Small intestine (tissue), 7 donors: ENCODE measurements at regions not wholly inside any gene's neighbourhood (a gene's known extent, or its start where the extent isn't known, plus 50 kb on each side); places are given as distances from the start of the nearest gene placed in this dataset.

ENCODE experiments used
- DNase-seq, 2 donors: peaks; one replicate each; pipeline versions ENCODE4 v3.0.0 to v3.0.0-alpha.2; 2013
- FAIRE-seq: peaks from 2 replicates; lab custom pipeline; 2012; peaks lifted over from hg19 to GRCh38; lab: Jason Lieb, UNC
- H3K27ac ChIP-seq, 3 donors: one replicate each; pipeline ENCODE4 v1.5.1; 2013; ENCODE audit warnings: low read length in 2 of 3, mild to moderate bottlenecking in 2 of 3, control low read depth in 1 of 3, inconsistent platforms in 1 of 3, low read depth in 1 of 3, moderate library complexity in 1 of 3
- H3K27me3 ChIP-seq, 3 donors: one replicate each; pipeline ENCODE4 v1.6.1; 2013; ENCODE audit warnings: low read length in 3 of 3, inconsistent platforms in 1 of 3; ENCODE audit not compliant: control insufficient read depth in 3 of 3, insufficient read depth in 3 of 3
- H3K36me3 ChIP-seq, 3 donors: one replicate each; pipeline ENCODE4 v1.6.1; 2013; ENCODE audit warnings: low read length in 3 of 3, inconsistent platforms in 1 of 3, low read depth in 1 of 3, mild to moderate bottlenecking in 1 of 3, moderate library complexity in 1 of 3; ENCODE audit not compliant: control insufficient read depth in 3 of 3, insufficient read depth in 2 of 3
- H3K4me1 ChIP-seq, 3 donors: one replicate each; pipeline ENCODE4 v1.6.1; 2013; ENCODE audit warnings: low read length in 2 of 3, inconsistent platforms in 1 of 3, low read depth in 1 of 3, mild to moderate bottlenecking in 1 of 3, moderate library complexity in 1 of 3; ENCODE audit not compliant: control insufficient read depth in 3 of 3, insufficient read depth in 2 of 3
- H3K4me3 ChIP-seq, 3 donors: one replicate each; pipeline ENCODE4 v1.5.1; 2013; ENCODE audit warnings: low read length in 3 of 3, control low read depth in 1 of 3, inconsistent platforms in 1 of 3, low read depth in 1 of 3, mild to moderate bottlenecking in 1 of 3, moderate library complexity in 1 of 3
- H3K9me3 ChIP-seq, 2 donors: one replicate each; pipeline ENCODE4 v1.6.1; 2013; ENCODE audit warnings: low read depth in 1 of 2, low read length in 1 of 2; ENCODE audit not compliant: control insufficient read depth in 2 of 2, insufficient read depth in 1 of 2
- WGBS, 3 donors: extraction: QIAGEN DNeasy Blood & Tissue Kit; methylation state at CpG; one replicate each; pipeline ENCODE4 v1.1.7; 2013; 5-methylcytosine and 5-hydroxymethylcytosine counted together
- donor health status: healthy with polysubstance abuse.
- donor health status: control.
- donor health status: control.
- donor health status: Bipolar disorder and iron deficiency.
- donor health status: healthy.

DNA sequence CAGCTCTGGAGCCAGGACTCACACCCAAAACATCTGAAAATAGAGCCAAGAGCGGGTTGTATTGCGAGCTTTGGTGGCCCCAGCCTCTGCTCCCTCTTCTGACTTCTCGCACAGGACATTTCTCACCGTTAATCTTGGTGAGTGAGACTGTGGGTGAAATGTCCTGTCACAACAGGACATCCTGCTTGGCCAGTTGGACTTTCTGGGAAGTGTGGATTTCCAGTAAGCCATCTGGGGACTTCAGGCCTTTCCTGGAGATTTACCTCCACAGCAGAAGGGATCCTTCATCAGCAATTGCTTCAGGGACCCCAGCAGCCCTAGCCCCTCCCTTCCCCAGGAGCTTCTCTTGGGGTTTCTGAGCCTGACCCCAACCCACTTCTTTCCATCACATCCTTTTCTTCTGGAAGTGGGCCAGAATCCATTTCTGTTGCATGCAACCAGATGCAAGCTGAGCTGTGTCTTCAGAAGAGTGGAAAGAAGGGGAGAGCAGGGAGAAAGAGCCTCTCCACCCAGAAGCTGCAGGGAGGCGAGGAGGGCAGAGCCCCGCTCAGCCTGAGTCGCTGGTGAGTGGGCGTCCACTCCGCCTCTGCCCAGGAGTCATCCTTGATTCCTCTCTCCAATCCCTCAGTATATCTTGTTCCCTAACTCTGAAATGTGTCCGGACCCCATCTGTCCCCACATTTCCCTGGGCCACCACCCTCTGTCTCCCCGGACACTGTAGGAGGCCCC is 50.3 kb upstream of the GADD45G start:
- Histone ChIP-seq H3K36me3 (no peaks in the 10 kb centered on the region), H3K27me3 (no peaks in the 10 kb centered on the region), H3K9me3 (no peaks in the 10 kb centered on the region), H3K27ac (no peak overlapping the region), H3K4me3 (no peak overlapping the region), H3K4me1 (peaks cover 0 to 18% (median 2%) of the 10 kb centered on the region in 3 donors)
- DNase-seq (no peak), FAIRE-seq (no peak)
- WGBS, 3 donors: 90 to 96% (median 92%) methylated on average over 11 of the region's 11 CpGs

DNA sequence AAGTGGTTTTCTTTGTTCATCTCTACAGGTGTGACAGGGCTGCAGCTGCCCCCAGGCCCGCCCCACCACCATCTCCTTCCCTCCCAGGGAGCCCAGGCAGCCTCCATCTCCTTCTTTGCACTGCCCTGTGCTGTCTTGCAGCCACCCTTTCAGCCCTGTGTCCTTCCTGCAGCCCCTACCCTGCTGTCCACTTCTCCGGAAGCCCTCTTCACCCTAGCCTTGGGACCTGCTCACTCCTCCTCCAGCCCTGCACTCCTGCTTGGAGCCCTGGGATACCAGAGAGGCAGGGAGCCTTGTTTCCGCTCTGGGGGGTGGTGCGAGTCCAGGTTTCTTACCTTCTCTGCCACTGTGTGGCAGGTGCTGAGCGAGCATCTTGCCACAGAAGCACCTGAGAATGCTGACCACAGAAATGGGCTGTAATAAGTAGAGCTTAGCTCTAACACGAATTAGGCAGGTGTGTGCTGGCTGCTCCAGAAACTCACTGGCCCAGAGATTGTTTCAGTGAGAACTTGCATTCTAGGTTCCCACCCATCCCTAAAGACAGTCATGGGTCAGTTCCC is 51.3 kb upstream of the GADD45G start:
- Histone ChIP-seq H3K9me3 (no peaks in the 10 kb centered on the region), H3K4me1 (peaks cover 0 to 15% (median 0%) of the 10 kb centered on the region in 3 donors), H3K36me3 (no peaks in the 10 kb centered on the region), H3K4me3 (no peak overlapping the region), H3K27ac (no peak overlapping the region), H3K27me3 (no peaks in the 10 kb centered on the region)
- DNase-seq: no peak
- WGBS, 3 donors: 86 to 89% (median 88%) methylated on average over 6 of the region's 6 CpGs
- FAIRE-seq: no peak

DNA sequence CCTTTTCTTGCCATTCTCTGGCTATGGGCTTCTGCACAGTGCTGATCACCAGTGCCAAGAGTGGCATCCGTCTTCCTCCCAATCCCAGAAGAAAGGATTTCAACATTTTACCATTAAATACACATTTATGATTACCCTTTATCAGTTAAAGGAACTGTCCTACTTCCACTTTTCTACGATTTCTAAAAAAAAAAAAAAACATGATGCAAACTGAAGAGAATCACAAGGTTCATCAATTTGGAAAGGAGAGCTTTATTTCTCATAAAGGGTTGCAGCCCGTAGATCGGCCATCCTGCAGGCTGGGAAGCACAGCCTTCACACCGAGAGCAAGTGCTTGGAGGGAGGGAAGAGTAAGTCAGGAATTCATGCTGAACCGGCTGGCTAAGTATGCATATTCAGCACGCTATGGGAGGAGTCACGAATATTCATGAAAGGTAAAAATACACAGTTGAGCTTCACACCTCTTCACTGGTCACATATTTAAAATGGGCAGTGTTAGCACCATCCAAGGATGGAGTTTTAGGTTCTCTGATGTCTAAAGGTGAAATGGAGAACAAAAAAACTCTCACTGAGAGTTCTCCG is 52.5 kb upstream of the SEMA4D start:
- WGBS, 3 donors: 69 to 70% (median 69%) methylated on average over 9 of the region's 9 CpGs
- Histone ChIP-seq H3K4me1 (peaks cover 0 to 2% (median 0%) of the 10 kb centered on the region in 3 donors), H3K36me3 (no peaks in the 10 kb centered on the region), H3K27ac (no peak overlapping the region), H3K9me3 (peaks cover 0 to 4% of the 10 kb centered on the region in 2 donors), H3K27me3 (no peaks in the 10 kb centered on the region), H3K4me3 (no peak overlapping the region)
- FAIRE-seq (no peak), DNase-seq (no peak)

DNA sequence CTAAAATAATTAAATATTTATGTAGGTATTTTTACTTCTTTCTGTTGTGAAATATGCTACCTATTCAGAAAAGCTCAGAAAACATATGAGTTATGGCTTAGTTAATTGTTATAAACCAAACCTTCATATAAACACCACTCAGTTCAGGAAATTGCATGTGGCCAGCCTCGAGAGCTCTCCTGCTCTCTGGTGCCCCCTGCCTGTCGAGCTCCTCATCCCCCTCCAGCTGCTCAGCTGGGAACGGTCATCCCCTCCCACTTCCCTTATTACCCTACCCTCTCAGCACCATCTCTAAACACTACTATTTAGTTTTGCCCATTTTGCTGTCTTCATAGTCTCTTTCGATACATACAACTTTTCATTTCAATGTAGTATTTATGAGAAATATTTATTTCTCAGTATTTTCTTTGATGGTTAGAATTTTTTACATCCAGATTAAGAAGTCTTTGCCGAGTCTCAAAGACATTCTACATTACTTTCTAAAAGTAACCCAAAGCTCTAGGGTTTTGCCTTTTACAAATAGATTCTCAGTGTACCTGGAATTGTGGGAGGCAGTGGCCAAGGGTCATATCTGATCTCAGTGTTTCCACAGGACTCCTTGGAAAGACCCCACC is 51.2 kb upstream of the SEMA4D start:
- Histone ChIP-seq H3K27ac (no peak overlapping the region), H3K4me1 (no peaks in the 10 kb centered on the region), H3K27me3 (no peaks in the 10 kb centered on the region), H3K9me3 (peaks cover 0 to 8% of the 10 kb centered on the region in 2 donors), H3K36me3 (no peaks in the 10 kb centered on the region), H3K4me3 (no peak overlapping the region)
- FAIRE-seq: no peak
- DNase-seq: peak; percentile 77 to 88
- WGBS, 3 donors: 23 to 26% (median 23%) methylated on average over 5 of the region's 5 CpGs

DNA sequence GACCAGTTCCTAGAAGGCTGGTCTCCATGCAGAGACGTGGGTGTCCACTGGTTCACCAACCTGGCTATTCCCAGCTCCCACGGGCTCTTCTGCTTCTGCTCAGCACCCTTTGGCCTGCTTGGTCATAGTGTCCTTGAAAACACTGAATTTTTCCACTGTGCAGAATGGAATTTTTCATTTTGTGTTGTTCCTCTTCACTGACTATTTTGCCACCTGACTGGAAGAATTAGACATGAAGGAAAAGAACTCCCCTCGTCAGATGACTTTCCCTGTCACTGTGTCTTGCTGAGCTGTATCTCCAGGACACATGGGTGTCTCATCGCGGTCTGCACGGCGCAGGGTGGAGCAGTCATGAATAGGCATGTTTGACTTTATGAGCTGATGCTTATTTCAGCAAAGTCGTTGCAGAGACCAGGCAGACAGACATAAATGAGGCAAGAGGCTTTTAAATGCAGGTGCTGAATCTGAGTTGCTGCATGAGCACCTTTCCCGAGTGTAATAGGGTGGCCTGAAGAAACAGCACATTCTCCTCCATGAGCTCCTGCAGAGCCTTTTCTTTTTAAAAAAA is 50.2 kb upstream of the SEMA4D start:
- DNase-seq (no peak), FAIRE-seq (no peak)
- 76 to 86% (median 84%) methylated on average over 9 of the region's 9 CpGs for WGBS, 3 donors
- Histone ChIP-seq H3K27me3 (no peaks in the 10 kb centered on the region), H3K9me3 (peaks cover 0 to 8% of the 10 kb centered on the region in 2 donors), H3K4me1 (no peaks in the 10 kb centered on the region), H3K4me3 (no peak overlapping the region), H3K27ac (no peak overlapping the region), H3K36me3 (no peaks in the 10 kb centered on the region)
